ENCODE measurements at regions not wholly inside any gene's neighbourhood (a gene's known extent, or its start where the extent isn't known, plus 50 kb on each side); places are given as distances from the start of the nearest gene placed in this dataset.

DNA sequence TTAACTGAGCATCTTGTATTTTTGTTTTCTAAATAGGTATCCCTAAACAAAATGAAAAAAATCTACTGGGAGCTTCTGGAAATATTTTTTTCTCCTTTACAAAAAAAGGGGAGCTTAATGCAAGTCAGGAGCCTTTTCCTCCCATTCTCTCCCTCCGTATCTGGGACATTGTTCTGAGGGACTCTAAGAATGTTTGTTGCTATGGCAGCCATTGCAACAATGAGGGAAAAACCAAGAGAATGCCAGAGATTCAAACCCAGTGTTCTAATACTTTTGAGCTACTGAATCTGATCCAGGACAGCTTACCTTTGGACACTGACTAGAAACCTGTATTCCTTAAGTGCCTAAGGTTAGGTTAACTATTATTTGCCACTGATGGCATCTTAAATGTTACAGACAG, 485.7 kb upstream of the HS3ST1 start:
- DNase-seq (no peak), ATAC-seq (no peak)
- intact Hi-C loops (cut with DNase I): no loop called here
- Histone ChIP-seq H3K4me3 (no peak overlapping the region), H3K4me1 (no peaks in the 10 kb centered on the region), H3K27me3 (ENCODE audit: low read depth) (no peaks in the 10 kb centered on the region), H3K9me3 (no peaks in the 10 kb centered on the region), H3K36me3 (no peaks in the 10 kb centered on the region), H3K27ac (no peak overlapping the region)
- TF ChIP-seq, protein P1, sequence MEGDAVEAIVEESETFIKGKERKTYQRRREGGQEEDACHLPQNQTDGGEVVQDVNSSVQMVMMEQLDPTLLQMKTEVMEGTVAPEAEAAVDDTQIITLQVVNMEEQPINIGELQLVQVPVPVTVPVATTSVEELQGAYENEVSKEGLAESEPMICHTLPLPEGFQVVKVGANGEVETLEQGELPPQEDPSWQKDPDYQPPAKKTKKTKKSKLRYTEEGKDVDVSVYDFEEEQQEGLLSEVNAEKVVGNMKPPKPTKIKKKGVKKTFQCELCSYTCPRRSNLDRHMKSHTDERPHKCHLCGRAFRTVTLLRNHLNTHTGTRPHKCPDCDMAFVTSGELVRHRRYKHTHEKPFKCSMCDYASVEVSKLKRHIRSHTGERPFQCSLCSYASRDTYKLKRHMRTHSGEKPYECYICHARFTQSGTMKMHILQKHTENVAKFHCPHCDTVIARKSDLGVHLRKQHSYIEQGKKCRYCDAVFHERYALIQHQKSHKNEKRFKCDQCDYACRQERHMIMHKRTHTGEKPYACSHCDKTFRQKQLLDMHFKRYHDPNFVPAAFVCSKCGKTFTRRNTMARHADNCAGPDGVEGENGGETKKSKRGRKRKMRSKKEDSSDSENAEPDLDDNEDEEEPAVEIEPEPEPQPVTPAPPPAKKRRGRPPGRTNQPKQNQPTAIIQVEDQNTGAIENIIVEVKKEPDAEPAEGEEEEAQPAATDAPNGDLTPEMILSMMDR (IDR thresholded peaks at IDR 0.05): no peak

DNA sequence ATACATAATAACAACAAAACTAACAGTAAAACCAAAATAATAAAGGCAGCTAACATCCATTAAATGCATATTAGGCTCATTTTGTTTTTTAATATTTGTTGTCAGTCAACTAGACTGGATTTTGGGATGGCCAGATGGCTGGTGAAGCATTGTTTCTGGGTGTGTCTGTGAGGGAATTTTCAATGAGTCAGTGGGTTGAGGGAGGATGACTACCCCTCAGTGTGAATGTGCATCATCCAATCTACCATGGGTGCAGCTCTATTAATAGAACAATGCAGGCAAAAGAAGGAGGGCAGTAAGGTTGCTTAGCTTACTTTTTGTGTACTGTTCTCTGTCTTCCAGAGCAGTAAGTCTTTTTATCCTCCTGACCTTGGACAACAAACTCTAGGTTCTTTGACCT, 484.2 kb upstream of the HS3ST1 start:
- Histone ChIP-seq H3K27me3 (ENCODE audit: low read depth) (no peaks in the 10 kb centered on the region), H3K36me3 (no peaks in the 10 kb centered on the region), H3K27ac (no peak overlapping the region), H3K4me1 (no peaks in the 10 kb centered on the region), H3K9me3 (no peaks in the 10 kb centered on the region), H3K4me3 (no peak overlapping the region)
- DNase-seq (no peak), ATAC-seq (no peak)
- intact Hi-C loops (cut with DNase I): no loop called here
- TF ChIP-seq, protein P1 (IDR thresholded peaks at IDR 0.05): no peak

DNA sequence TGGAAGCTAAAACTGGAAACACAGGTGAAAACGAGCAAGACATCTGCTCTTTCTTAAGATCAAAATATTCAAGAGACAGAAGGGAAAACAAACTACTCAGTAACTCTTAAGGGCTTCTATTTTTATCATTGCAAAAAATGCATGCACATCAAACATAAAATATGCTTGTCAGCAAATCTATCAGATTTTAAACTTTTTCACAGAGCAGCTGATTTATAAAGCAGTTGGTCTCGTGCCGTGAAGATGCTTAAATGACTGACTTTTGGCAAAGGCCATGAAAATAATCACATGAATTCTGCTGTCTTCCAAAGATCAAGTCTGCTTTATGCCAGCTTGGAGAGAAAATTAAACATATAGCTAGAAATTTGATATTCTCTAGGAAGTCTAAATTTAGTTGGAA, 482.1 kb upstream of the HS3ST1 start:
- no peak for DNase-seq
- Histone ChIP-seq H3K4me1 (no peaks in the 10 kb centered on the region), H3K4me3 (no peak overlapping the region), H3K27me3 (ENCODE audit: low read depth) (no peaks in the 10 kb centered on the region), H3K9me3 (no peaks in the 10 kb centered on the region), H3K36me3 (no peaks in the 10 kb centered on the region), H3K27ac (no peak overlapping the region)
- intact Hi-C loops (cut with DNase I): no loop called here
- TF ChIP-seq, protein P1 (IDR thresholded peaks at IDR 0.05): no peak
- ATAC-seq: no peak

DNA sequence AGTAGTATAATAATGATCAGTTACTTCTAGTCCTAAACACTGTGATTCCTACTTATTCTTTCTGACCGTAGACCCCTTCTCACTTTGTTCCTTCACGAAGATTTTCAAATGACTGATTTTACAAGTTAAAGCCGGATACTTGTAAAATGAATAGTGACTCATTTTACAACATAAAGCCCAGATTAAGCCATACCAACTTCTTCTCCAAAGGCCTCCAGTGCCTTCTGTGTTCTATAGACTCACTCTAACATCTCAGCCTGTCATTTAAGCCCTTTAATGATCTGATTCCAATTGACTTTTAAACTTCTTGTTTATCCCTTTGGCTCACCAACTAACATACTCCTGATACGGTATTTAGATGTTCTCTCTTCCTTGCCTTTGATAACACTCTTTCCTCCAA, 480.0 kb upstream of the HS3ST1 start:
- no peak overlapping the region for H3K27ac ChIP-seq
- no peaks in the 10 kb centered on the region for H3K27me3 ChIP-seq (ENCODE audit: low read depth)
- H3K4me1 ChIP-seq: peaks cover 3% of the 10 kb centered on the region
- ATAC-seq: no peak
- TF ChIP-seq, protein P1 (IDR thresholded peaks at IDR 0.05): no peak
- no peaks in the 10 kb centered on the region for H3K9me3 ChIP-seq
- H3K4me3 ChIP-seq: no peak overlapping the region
- no peak for DNase-seq
- intact Hi-C loops (cut with DNase I): no loop called here
- H3K36me3 ChIP-seq: no peaks in the 10 kb centered on the region

DNA sequence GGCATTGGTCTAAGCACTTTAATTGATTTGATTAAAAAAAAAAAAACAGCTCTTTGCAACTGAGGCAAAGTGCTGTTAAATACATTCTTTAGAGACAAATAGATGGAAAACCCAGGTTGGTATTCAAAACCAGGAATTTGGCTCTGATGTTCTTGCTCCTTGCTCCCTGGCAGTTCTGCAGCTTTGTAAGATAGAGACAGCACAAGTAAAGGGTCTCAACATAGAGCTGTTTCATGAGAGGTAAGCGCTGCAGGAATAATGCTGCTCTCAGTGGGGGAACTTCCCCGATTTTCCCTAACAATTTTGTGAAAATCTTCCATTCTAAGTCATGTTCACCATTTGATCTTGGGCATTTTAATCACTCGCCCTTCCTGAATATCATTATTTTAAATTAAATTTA, 479.5 kb upstream of the HS3ST1 start:
- intact Hi-C loops (cut with DNase I): no loop called here
- H3K27ac ChIP-seq: no peak overlapping the region
- TF ChIP-seq, protein P1 (IDR thresholded peaks at IDR 0.05): no peak
- no peak overlapping the region for H3K4me3 ChIP-seq
- H3K27me3 ChIP-seq (ENCODE audit: low read depth): no peaks in the 10 kb centered on the region
- ATAC-seq (no peak), DNase-seq (no peak)
- H3K36me3 ChIP-seq: no peaks in the 10 kb centered on the region
- peaks cover 5% of the 10 kb centered on the region for H3K4me1 ChIP-seq
- H3K9me3 ChIP-seq: no peaks in the 10 kb centered on the region

Data from lower lobe of right lung (tissue), 2 donors.